ENCODE measurements at regions not wholly inside any gene's neighbourhood (a gene's known extent, or its start where the extent isn't known, plus 50 kb on each side); places are given as distances from the start of the nearest gene placed in this dataset.

- peak; percentile 88 for TF ChIP-seq ZNF18 (tag by site-specific recombination; IDR thresholded peaks at IDR 0.05)
- no peak for TF ChIP-seq YY2 (tag by site-specific recombination; IDR thresholded peaks at IDR 0.05)
- TF ChIP-seq, protein P1, sequence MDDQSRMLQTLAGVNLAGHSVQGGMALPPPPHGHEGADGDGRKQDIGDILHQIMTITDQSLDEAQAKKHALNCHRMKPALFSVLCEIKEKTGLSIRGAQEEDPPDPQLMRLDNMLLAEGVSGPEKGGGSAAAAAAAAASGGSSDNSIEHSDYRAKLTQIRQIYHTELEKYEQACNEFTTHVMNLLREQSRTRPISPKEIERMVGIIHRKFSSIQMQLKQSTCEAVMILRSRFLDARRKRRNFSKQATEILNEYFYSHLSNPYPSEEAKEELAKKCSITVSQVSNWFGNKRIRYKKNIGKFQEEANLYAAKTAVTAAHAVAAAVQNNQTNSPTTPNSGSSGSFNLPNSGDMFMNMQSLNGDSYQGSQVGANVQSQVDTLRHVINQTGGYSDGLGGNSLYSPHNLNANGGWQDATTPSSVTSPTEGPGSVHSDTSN (CRISPR knock-in tag; IDR thresholded peaks at IDR 0.05): 0 out of 2 replicates have a peak, but pooled peaks have one; percentile 62
- peak; percentile 87; the same call in 1 of the 2 replicates for TF ChIP-seq ZSCAN23 (tag by site-specific recombination; IDR thresholded peaks at IDR 0.05)
- TF ChIP-seq ZBTB44 (tag by site-specific recombination; IDR thresholded peaks at IDR 0.05): peak; percentile 90
- TF ChIP-seq, protein P2, sequence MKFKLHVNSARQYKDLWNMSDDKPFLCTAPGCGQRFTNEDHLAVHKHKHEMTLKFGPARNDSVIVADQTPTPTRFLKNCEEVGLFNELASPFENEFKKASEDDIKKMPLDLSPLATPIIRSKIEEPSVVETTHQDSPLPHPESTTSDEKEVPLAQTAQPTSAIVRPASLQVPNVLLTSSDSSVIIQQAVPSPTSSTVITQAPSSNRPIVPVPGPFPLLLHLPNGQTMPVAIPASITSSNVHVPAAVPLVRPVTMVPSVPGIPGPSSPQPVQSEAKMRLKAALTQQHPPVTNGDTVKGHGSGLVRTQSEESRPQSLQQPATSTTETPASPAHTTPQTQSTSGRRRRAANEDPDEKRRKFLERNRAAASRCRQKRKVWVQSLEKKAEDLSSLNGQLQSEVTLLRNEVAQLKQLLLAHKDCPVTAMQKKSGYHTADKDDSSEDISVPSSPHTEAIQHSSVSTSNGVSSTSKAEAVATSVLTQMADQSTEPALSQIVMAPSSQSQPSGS (tag by site-specific recombination; IDR thresholded peaks at IDR 0.05; ENCODE audit: low read depth): no peak
- TF ChIP-seq ZBTB17 (tag by site-specific recombination; IDR thresholded peaks at IDR 0.05): peak; percentile 81
- peak; percentile 95 for TF ChIP-seq WT1 (tag by site-specific recombination; IDR thresholded peaks at IDR 0.05)
- no peak for TF ChIP-seq ZNF266 (tag by site-specific recombination; IDR thresholded peaks at IDR 0.05; ENCODE audit: low read depth)
- TF ChIP-seq, protein P3, sequence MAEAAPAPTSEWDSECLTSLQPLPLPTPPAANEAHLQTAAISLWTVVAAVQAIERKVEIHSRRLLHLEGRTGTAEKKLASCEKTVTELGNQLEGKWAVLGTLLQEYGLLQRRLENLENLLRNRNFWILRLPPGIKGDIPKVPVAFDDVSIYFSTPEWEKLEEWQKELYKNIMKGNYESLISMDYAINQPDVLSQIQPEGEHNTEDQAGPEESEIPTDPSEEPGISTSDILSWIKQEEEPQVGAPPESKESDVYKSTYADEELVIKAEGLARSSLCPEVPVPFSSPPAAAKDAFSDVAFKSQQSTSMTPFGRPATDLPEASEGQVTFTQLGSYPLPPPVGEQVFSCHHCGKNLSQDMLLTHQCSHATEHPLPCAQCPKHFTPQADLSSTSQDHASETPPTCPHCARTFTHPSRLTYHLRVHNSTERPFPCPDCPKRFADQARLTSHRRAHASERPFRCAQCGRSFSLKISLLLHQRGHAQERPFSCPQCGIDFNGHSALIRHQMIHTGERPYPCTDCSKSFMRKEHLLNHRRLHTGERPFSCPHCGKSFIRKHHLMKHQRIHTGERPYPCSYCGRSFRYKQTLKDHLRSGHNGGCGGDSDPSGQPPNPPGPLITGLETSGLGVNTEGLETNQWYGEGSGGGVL (tag by site-specific recombination; IDR thresholded peaks at IDR 0.05): no peak; the same call in 1 of the 2 replicates
- no peak for TF ChIP-seq SETDB1 (IDR thresholded peaks at IDR 0.05; ENCODE audit: insufficient read length, low read length)
- TF ChIP-seq ZNF654 (tag by site-specific recombination; IDR thresholded peaks at IDR 0.05; ENCODE audit: low read depth): no peak
- no peak for TF ChIP-seq ZFP41 (tag by site-specific recombination; IDR thresholded peaks at IDR 0.05; ENCODE audit: borderline replicate concordance)
- no peak for TF ChIP-seq ZNF404 (tag by site-specific recombination; IDR thresholded peaks at IDR 0.05)
- TF ChIP-seq ZNF223 (tag by site-specific recombination; IDR thresholded peaks at IDR 0.05): 0 out of 2 replicates have a peak, but pooled peaks have one; percentile 11
- TF ChIP-seq ZIC2 (tag by site-specific recombination; IDR thresholded peaks at IDR 0.05): peak; percentile 98
- TF ChIP-seq KLF1 (tag by site-specific recombination; IDR thresholded peaks at IDR 0.05): peak; percentile 58
- TF ChIP-seq INSM2 (tag by site-specific recombination; IDR thresholded peaks at IDR 0.05): peak; percentile 94
- TF ChIP-seq SP7 (tag by site-specific recombination; IDR thresholded peaks at IDR 0.05): peak; percentile 99
- TF ChIP-seq ZNF354C (tag by site-specific recombination; IDR thresholded peaks at IDR 0.05; ENCODE audit: borderline replicate concordance, low read depth): no peak
- no peak for TF ChIP-seq ZNF114 (tag by site-specific recombination; IDR thresholded peaks at IDR 0.05)
- no peak for TF ChIP-seq ZNF747 (tag by site-specific recombination; IDR thresholded peaks at IDR 0.05)
- TF ChIP-seq BCL11B (tag by site-specific recombination; IDR thresholded peaks at IDR 0.05; ENCODE audit: low read depth): peak; percentile 74
- TF ChIP-seq ZBTB20 (tag by site-specific recombination; IDR thresholded peaks at IDR 0.05): no peak
- peak; percentile 100 for TF ChIP-seq MEIS1 (CRISPR knock-in tag; IDR thresholded peaks at IDR 0.05; ENCODE audit: borderline replicate concordance)
- TF ChIP-seq GLIS2 (tag by site-specific recombination; IDR thresholded peaks at IDR 0.05): peak; percentile 77
- TF ChIP-seq, protein P4, sequence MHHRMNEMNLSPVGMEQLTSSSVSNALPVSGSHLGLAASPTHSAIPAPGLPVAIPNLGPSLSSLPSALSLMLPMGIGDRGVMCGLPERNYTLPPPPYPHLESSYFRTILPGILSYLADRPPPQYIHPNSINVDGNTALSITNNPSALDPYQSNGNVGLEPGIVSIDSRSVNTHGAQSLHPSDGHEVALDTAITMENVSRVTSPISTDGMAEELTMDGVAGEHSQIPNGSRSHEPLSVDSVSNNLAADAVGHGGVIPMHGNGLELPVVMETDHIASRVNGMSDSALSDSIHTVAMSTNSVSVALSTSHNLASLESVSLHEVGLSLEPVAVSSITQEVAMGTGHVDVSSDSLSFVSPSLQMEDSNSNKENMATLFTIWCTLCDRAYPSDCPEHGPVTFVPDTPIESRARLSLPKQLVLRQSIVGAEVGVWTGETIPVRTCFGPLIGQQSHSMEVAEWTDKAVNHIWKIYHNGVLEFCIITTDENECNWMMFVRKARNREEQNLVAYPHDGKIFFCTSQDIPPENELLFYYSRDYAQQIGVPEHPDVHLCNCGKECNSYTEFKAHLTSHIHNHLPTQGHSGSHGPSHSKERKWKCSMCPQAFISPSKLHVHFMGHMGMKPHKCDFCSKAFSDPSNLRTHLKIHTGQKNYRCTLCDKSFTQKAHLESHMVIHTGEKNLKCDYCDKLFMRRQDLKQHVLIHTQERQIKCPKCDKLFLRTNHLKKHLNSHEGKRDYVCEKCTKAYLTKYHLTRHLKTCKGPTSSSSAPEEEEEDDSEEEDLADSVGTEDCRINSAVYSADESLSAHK (tag by site-specific recombination; IDR thresholded peaks at IDR 0.05): peak; percentile 94
- TF ChIP-seq ZNF146 (tag by site-specific recombination; IDR thresholded peaks at IDR 0.05): peak; percentile 50; the same call in 1 of the 2 replicates
- TF ChIP-seq ZNF138 (tag by site-specific recombination; IDR thresholded peaks at IDR 0.05; ENCODE audit: borderline replicate concordance): no peak
These were observed 84.2 kb downstream of the ZNF608 start (continued) for GRCh38 chr5:124662181-124662781.

Data from HEK293 (cell line).